ENCODE measurements at regions not wholly inside any gene's neighbourhood (a gene's known extent, or its start where the extent isn't known, plus 50 kb on each side); places are given as distances from the start of the nearest gene placed in this dataset.

- TF ChIP-seq CTCF (IDR thresholded peaks at IDR 0.05), result no peak
- no peak for TF ChIP-seq POLR2AphosphoS5 (IDR thresholded peaks at IDR 0.05; ENCODE audit: insufficient read depth in 1 of 2, low read depth in 1 of 2)
Observed at GRCh38 chr3:118108201-118108600, 926.4 kb downstream of the IGSF11 start.
